ENCODE measurements at regions not wholly inside any gene's neighbourhood (a gene's known extent, or its start where the extent isn't known, plus 50 kb on each side); places are given as distances from the start of the nearest gene placed in this dataset.
"Not testable (repeated sequence)": the region's sequence is repeated elsewhere in the genome, so short reads cannot be mapped to it uniquely, and the experiment has no call there.

GRCh38 chr3:198113206-198114053 lies 153.4 kb downstream of the LMLN start:
- no peak for TF ChIP-seq CTCF (conservative IDR thresholded peaks at IDR 0.05; ENCODE audit: low read depth, low read length)
- no peak for DNase-seq (ENCODE audit: low read depth)
- H3K4me3 ChIP-seq (ENCODE audit: low read depth, low read length): peak overlapping the region; percentile 12

GRCh38 chr3:198114516-198114915 lies 154.5 kb downstream of the LMLN start:
- not testable (repeated sequence) for DNase-seq (ENCODE audit: low read depth); H3K4me3 ChIP-seq (ENCODE audit: low read depth, low read length)

GRCh38 chr3:198122184-198122583 lies 162.2 kb downstream of the LMLN start:
- H3K4me3 ChIP-seq (ENCODE audit: low read depth, low read length): not testable (repeated sequence)

GRCh38 chr3:198137038-198137835 lies 177.2 kb downstream of the LMLN start:
- not testable (repeated sequence) for H3K4me3 ChIP-seq (ENCODE audit: low read depth, low read length); DNase-seq (ENCODE audit: low read depth)

More at GRCh38 chr3:198122184-198122583, 162.2 kb downstream of the LMLN start:
- not testable (repeated sequence) for DNase-seq (ENCODE audit: low read depth)

- H3K4me3 ChIP-seq (ENCODE audit: low read depth, low read length); DNase-seq (ENCODE audit: low read depth): not testable (repeated sequence)
These were observed 178.2 kb downstream of the LMLN start for GRCh38 chr3:198138205-198138604.

- not testable (repeated sequence) for H3K4me3 ChIP-seq (ENCODE audit: low read depth, low read length); DNase-seq (ENCODE audit: low read depth)
These were observed 179.0 kb downstream of the LMLN start for GRCh38 chr3:198139037-198139436.

- not testable (repeated sequence) for DNase-seq (ENCODE audit: low read depth); H3K4me3 ChIP-seq (ENCODE audit: low read depth, low read length)
These were observed 179.6 kb downstream of the LMLN start for GRCh38 chr3:198139513-198140167.

GRCh38 chr3:198143300-198144137 lies 183.5 kb downstream of the LMLN start:
- DNase-seq (ENCODE audit: low read depth): peak; percentile 4
- not testable (repeated sequence) for H3K4me3 ChIP-seq (ENCODE audit: low read depth, low read length)

GRCh38 chr3:198145231-198145784 lies 185.3 kb downstream of the LMLN start:
- not testable (repeated sequence) for H3K4me3 ChIP-seq (ENCODE audit: low read depth, low read length)
- peak; percentile 26 for DNase-seq (ENCODE audit: low read depth)

- not testable (repeated sequence) for H3K4me3 ChIP-seq (ENCODE audit: low read depth, low read length)
- peak; percentile 16 for DNase-seq (ENCODE audit: low read depth)
These were observed 186.1 kb downstream of the LMLN start for GRCh38 chr3:198146070-198146469.

- not testable (repeated sequence) for H3K4me3 ChIP-seq (ENCODE audit: low read depth, low read length); DNase-seq (ENCODE audit: low read depth)
These were observed 186.6 kb downstream of the LMLN start for GRCh38 chr3:198146559-198147164.

GRCh38 chr3:198147213-198147612 lies 187.2 kb downstream of the LMLN start:
- DNase-seq (ENCODE audit: low read depth); H3K4me3 ChIP-seq (ENCODE audit: low read depth, low read length): not testable (repeated sequence)

- DNase-seq (ENCODE audit: low read depth); H3K4me3 ChIP-seq (ENCODE audit: low read depth, low read length): not testable (repeated sequence)
These were observed 188.0 kb downstream of the LMLN start for GRCh38 chr3:198147993-198148392.

GRCh38 chr3:198149904-198150303 lies 189.9 kb downstream of the LMLN start:
- not testable (repeated sequence) for H3K4me3 ChIP-seq (ENCODE audit: low read depth, low read length); DNase-seq (ENCODE audit: low read depth)

- DNase-seq (ENCODE audit: low read depth); H3K4me3 ChIP-seq (ENCODE audit: low read depth, low read length): not testable (repeated sequence)
These were observed 191.8 kb downstream of the LMLN start for GRCh38 chr3:198151867-198152266.

- H3K4me3 ChIP-seq (ENCODE audit: low read depth, low read length); DNase-seq (ENCODE audit: low read depth): not testable (repeated sequence)
These were observed 195.8 kb downstream of the LMLN start for GRCh38 chr3:198155771-198156170.

All from choroid plexus epithelial cell (primary cell).